Activated CD4-positive, alpha-beta T cell treated with anti-CD3 and anti-CD28 coated beads, Interleukin-2, Interleukin-4, amounts not matched to agents 100 ng/mL and 50 ng/mL, durations not matched to agents 16 hours and 8 hours (primary cell): ENCODE measurements at regions not wholly inside any gene's neighbourhood (a gene's known extent, or its start where the extent isn't known, plus 50 kb on each side); places are given as distances from the start of the nearest gene placed in this dataset.
"Not testable (repeated sequence)": the region's sequence is repeated elsewhere in the genome, so short reads cannot be mapped to it uniquely, and the experiment has no call there.

Experiments used
- DNase-seq: peaks from one replicate; pipeline ENCODE4 v3.0.0-alpha.2; 2020; ENCODE audit warnings: low spot score

GRCh38 chr11:109937968-109938367 is 155.2 kb upstream of the ZC3H12C start:
- DNase-seq, result no peak

- peak; percentile 3 for DNase-seq
Observed at GRCh38 chr11:109939166-109939810, 153.9 kb upstream of the ZC3H12C start.

- no peak for DNase-seq
Observed at GRCh38 chr11:109940816-109941215, 152.4 kb upstream of the ZC3H12C start.

GRCh38 chr11:109945626-109946321 is 147.4 kb upstream of the ZC3H12C start:
- DNase-seq, result no peak

GRCh38 chr11:109946322-109946846 is 146.8 kb upstream of the ZC3H12C start:
- peak; percentile 80 for DNase-seq

- no peak for DNase-seq
Observed at GRCh38 chr11:109954534-109954933, 138.7 kb upstream of the ZC3H12C start.

GRCh38 chr11:109956124-109956793 is 136.9 kb upstream of the ZC3H12C start:
- DNase-seq, result no peak

GRCh38 chr11:109957000-109957399 is 136.2 kb upstream of the ZC3H12C start:
- DNase-seq, result no peak

GRCh38 chr11:109957601-109958000 is 135.6 kb upstream of the ZC3H12C start:
- no peak for DNase-seq

- DNase-seq, result no peak
Observed at GRCh38 chr11:109958131-109958820, 134.9 kb upstream of the ZC3H12C start.

- no peak for DNase-seq
Observed at GRCh38 chr11:109958821-109959166, 134.4 kb upstream of the ZC3H12C start.

- DNase-seq, result no peak
Observed at GRCh38 chr11:109960831-109961230, 132.4 kb upstream of the ZC3H12C start.

GRCh38 chr11:109961261-109961660 is 131.9 kb upstream of the ZC3H12C start:
- no peak for DNase-seq

- DNase-seq, result no peak
Observed at GRCh38 chr11:109963101-109963500, 130.1 kb upstream of the ZC3H12C start.

GRCh38 chr11:109964487-109964886 is 128.7 kb upstream of the ZC3H12C start:
- DNase-seq, result no peak

- not testable (repeated sequence) for DNase-seq
Observed at GRCh38 chr11:109965445-109965844, 127.7 kb upstream of the ZC3H12C start.

- DNase-seq, result not testable (repeated sequence)
Observed at GRCh38 chr11:109965926-109966325, 127.3 kb upstream of the ZC3H12C start.

GRCh38 chr11:109967136-109967535 is 126.1 kb upstream of the ZC3H12C start:
- not testable (repeated sequence) for DNase-seq

- no peak for DNase-seq
Observed at GRCh38 chr11:109968299-109968698, 124.9 kb upstream of the ZC3H12C start.

GRCh38 chr11:109968781-109969180 is 124.4 kb upstream of the ZC3H12C start:
- no peak for DNase-seq

GRCh38 chr11:109970516-109971183 is 122.5 kb upstream of the ZC3H12C start:
- DNase-seq, result peak; percentile 14

- DNase-seq, result no peak
Observed at GRCh38 chr11:109971184-109971523, 122.0 kb upstream of the ZC3H12C start.
